GM12872 (cell line): ENCODE measurements at regions not wholly inside any gene's neighbourhood (a gene's known extent, or its start where the extent isn't known, plus 50 kb on each side); places are given as distances from the start of the nearest gene placed in this dataset.

Experiments
- TF ChIP-seq, protein P1 (sequence below): IDR thresholded peaks from 3 replicates; pipeline ENCODE4 v1.5.1; 2011; ENCODE audit warnings: low read depth, mild to moderate bottlenecking, low read length, moderate library complexity; ENCODE audit not compliant: insufficient read depth

- TF ChIP-seq, protein P1, sequence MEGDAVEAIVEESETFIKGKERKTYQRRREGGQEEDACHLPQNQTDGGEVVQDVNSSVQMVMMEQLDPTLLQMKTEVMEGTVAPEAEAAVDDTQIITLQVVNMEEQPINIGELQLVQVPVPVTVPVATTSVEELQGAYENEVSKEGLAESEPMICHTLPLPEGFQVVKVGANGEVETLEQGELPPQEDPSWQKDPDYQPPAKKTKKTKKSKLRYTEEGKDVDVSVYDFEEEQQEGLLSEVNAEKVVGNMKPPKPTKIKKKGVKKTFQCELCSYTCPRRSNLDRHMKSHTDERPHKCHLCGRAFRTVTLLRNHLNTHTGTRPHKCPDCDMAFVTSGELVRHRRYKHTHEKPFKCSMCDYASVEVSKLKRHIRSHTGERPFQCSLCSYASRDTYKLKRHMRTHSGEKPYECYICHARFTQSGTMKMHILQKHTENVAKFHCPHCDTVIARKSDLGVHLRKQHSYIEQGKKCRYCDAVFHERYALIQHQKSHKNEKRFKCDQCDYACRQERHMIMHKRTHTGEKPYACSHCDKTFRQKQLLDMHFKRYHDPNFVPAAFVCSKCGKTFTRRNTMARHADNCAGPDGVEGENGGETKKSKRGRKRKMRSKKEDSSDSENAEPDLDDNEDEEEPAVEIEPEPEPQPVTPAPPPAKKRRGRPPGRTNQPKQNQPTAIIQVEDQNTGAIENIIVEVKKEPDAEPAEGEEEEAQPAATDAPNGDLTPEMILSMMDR: no peak
These were observed 115.7 kb upstream of the LINGO1 start for GRCh38 chr15:77748078-77749064.

GRCh38 chr15:77747175-77748077 is 114.7 kb upstream of the LINGO1 start:
- TF ChIP-seq, protein P1: no peak

DNA sequence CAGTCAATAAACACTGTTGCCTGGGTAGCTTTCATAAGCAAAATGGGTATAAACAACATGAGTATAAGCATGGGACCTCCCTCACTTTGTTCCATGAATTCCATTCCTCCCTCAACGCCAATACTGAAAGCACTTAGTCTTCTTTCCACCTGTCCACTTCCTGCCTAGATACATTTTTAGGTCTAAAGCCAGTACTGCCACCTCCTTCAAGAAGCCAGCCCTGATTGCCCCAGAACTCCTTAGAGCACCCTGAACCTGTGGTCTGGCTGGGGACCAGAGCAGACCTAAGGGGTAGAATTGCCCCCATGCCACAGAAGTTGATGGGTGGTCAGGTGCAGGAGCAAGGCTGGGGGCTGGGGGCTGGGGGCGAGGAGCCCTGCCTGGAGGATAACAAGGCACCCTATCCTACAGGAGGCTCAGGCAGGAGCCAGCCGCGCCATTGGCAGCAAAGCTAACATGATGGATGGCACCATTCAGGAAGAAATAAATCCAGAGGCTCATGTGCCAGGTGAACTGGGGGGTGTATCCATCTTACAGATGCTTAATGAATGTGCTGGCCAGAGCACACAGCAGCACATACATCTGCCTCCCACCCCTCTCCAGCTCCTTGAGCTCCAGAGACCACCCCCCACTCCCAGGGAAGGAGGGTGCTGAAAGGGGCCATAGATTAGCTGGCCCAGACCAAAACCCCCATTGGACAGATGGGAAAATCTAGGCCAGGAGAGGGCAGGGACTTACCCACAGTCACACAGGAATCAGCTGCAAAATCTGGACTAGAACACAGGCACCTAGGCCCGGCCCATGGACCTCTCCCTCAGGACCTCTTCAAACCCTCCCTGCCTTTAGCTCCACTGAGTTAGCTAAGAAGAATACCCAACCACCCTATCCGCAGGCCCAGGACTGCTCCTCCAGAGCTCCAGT is 113.8 kb upstream of the LINGO1 start:
- TF ChIP-seq, protein P1: no peak

- TF ChIP-seq, protein P1: no peak
These were observed 111.7 kb upstream of the LINGO1 start for GRCh38 chr15:77744398-77744797.

GRCh38 chr15:77742570-77742969 is 109.9 kb upstream of the LINGO1 start:
- TF ChIP-seq, protein P1: no peak

- TF ChIP-seq, protein P1: no peak
These were observed 109.4 kb upstream of the LINGO1 start for GRCh38 chr15:77742127-77742526.

DNA sequence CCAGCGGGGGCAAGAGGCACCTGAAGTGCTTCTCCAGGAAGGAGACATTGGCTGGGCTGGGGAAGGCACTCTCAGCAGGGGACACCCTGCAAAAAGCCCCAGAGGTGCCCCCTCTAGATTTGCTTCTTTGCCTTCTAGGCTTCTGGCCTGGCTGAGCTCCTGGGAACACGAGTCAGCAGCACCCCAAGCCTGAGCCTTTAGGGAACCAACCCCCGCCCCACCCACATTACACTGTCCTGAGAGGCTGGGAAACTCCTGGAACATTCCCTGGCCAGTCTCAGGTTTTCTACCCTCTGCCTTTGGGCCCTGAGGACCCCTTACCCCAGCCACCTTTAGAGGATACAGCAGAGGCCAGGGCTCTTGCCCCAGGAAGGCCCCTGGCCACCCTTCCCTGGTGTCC is 108.4 kb upstream of the LINGO1 start:
- TF ChIP-seq, protein P1: no peak
